ENCODE measurements at regions not wholly inside any gene's neighbourhood (a gene's known extent, or its start where the extent isn't known, plus 50 kb on each side); places are given as distances from the start of the nearest gene placed in this dataset.

DNA sequence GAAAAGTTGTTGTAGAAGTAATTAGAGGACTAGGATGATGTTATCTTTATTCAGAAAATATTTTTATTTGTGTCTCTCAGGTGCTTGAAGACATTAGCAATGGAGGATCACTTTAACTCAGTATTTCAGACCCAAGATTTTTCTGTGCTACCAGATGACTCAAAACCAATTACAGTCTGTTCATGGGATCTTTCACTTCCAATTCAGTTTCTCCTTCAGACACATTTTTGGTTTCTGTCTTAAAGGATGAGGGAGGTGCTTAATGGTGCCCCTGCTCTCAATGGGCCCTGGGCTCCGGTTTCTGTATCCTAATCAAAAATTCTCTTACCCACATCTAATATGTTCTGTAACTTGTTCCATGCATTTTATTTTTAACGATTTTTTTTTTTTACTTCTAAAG lies 53.7 kb upstream of the HDAC4 start:
- Mint-ChIP-seq H3K4me1 (ENCODE audit: low read depth) (no peaks in the 10 kb centered on the region), H3K4me3 (no peak overlapping the region), H3K9me3 (ENCODE audit: low read depth) (peaks cover 22% of the 10 kb centered on the region), H3K27ac (no peak overlapping the region), H3K36me3 (peaks cover 10% of the 10 kb centered on the region), H3K27me3 (peaks cover 5% of the 10 kb centered on the region)
